ENCODE measurements at regions not wholly inside any gene's neighbourhood (a gene's known extent, or its start where the extent isn't known, plus 50 kb on each side); places are given as distances from the start of the nearest gene placed in this dataset.

DNA sequence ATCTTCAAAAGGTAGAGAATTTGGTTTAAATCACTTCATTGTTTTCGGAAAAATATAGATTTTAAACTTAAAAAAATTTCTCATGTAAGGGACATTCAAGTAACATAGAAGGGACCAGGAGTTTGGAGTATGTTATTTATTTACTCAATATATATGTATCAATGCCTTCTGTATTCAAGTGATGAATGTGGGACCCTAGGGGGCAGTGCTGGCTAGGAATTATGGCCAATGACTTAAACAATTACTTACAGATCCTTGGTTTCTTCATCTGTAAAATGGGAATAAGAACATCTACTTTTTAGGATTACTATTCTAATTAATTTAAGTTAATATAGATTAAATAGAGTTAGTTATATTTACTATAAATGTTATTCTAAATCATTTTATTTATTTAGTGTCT lies 886.3 kb upstream of the RBFOX1 start:
- H2BK5ac ChIP-seq (ENCODE audit: low read depth, low read length, poor library complexity, severe bottlenecking), result no peak overlapping the region
- H3K18ac ChIP-seq (ENCODE audit: low read depth, low read length), result no peak overlapping the region
- no peak overlapping the region for H4K5ac ChIP-seq (ENCODE audit: low read depth, low read length)
- no peak overlapping the region for H3K14ac ChIP-seq (replicated peaks; ENCODE audit: low read depth, low read length)
- no peak for ATAC-seq (ENCODE audit: low read depth)
- no peaks in the 10 kb centered on the region for H3K27me3 ChIP-seq (ENCODE audit: control insufficient read depth, insufficient read depth, low read length)
- no peaks in the 10 kb centered on the region for H3K9me1 ChIP-seq (ENCODE audit: insufficient read depth, low read length)
- no peak overlapping the region for H3K56ac ChIP-seq (ENCODE audit: extremely low read depth, insufficient read depth, low read length)
- no peak for DNase-seq
- H2AFZ ChIP-seq (replicated peaks; ENCODE audit: low read length, poor library complexity), result no peak overlapping the region
- H3K79me1 ChIP-seq (ENCODE audit: low read depth in 1 of 2, low read length in 2 of 2), result no peaks in the 10 kb centered on the region
- H2BK20ac ChIP-seq (ENCODE audit: low read depth, low read length), result no peak overlapping the region
- no peaks in the 10 kb centered on the region for H3K4me1 ChIP-seq (ENCODE audit: control insufficient read depth, insufficient read depth, low read length)
- H2AK9ac ChIP-seq (replicated peaks; ENCODE audit: low read depth, low read length, poor library complexity), result no peak overlapping the region
- in situ Hi-C loops (cut with MboI; ENCODE audit: low sequenced_read_pairs), result no loop called here
- ChIA-PET POLR2A (ENCODE audit: unreplicated experiment) (no interaction called here), CTCF (no interaction called here)
- intact Hi-C loops (cut with micrococcal nuclease), result no loop called here
- no peak overlapping the region for H3K27ac ChIP-seq (ENCODE audit: insufficient read depth, low read length)
- H2AK5ac ChIP-seq (ENCODE audit: low read depth, low read length), result no peak overlapping the region
- no peak overlapping the region for H2BK15ac ChIP-seq (ENCODE audit: low read depth, low read length)
- peaks cover 9% of the 10 kb centered on the region for H3K9me3 ChIP-seq (ENCODE audit: control insufficient read depth, insufficient read depth, low read length)
- H3K4ac ChIP-seq (ENCODE audit: low read depth, low read length), result no peak overlapping the region
- H4K20me1 ChIP-seq (ENCODE audit: insufficient read depth, low read length), result no peaks in the 10 kb centered on the region
- H3K23ac ChIP-seq (ENCODE audit: low read depth, low read length), result no peak overlapping the region
- no peak overlapping the region for H4K91ac ChIP-seq (ENCODE audit: insufficient read depth, low read depth, low read length)
- no peak overlapping the region for H3K4me3 ChIP-seq (ENCODE audit: insufficient read depth, low read depth, low read length)
- H3K9ac ChIP-seq (ENCODE audit: low read depth, low read length), result no peak overlapping the region
- no peak overlapping the region for H4K8ac ChIP-seq (ENCODE audit: low read depth in 2 of 2, low read length in 2 of 2)
- no peak overlapping the region for H2BK120ac ChIP-seq (ENCODE audit: low read depth, low read length)
- no peaks in the 10 kb centered on the region for H3K36me3 ChIP-seq (ENCODE audit: control insufficient read depth, insufficient read depth, low read length)
- WGBS, 2 experiments (ENCODE audit: extremely low coverage in 2 of 2, insufficient read length in 1 of 2), result no CpG with 5 or more reads among the region's 1 CpG
- BruUV-seq (replicated peaks), result no TSS peak
- no peak overlapping the region for H3K4me2 ChIP-seq (ENCODE audit: low read depth, low read length)
- TF ChIP-seq, protein P1, sequence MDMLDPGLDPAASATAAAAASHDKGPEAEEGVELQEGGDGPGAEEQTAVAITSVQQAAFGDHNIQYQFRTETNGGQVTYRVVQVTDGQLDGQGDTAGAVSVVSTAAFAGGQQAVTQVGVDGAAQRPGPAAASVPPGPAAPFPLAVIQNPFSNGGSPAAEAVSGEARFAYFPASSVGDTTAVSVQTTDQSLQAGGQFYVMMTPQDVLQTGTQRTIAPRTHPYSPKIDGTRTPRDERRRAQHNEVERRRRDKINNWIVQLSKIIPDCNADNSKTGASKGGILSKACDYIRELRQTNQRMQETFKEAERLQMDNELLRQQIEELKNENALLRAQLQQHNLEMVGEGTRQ (IDR thresholded peaks at IDR 0.05; ENCODE audit: low read depth, low read length), result no peak
- TF ChIP-seq CHD1 (IDR thresholded peaks at IDR 0.05; ENCODE audit: low read depth, low read length), result no peak
- dilution Hi-C loops (cut with HindIII; ENCODE audit: low sequenced_read_pairs, unreplicated experiment), result no loop called here
